GM13976 (cell line): ENCODE measurements at regions not wholly inside any gene's neighbourhood (a gene's known extent, or its start where the extent isn't known, plus 50 kb on each side); places are given as distances from the start of the nearest gene placed in this dataset.

Source experiments
- DNase-seq: peaks from one replicate; pipeline ENCODE4 v3.0.0; 2012; ENCODE audit warnings: low spot score
- CTCF ChIP-seq: IDR thresholded peaks from 2 replicates; pipeline ENCODE4 v1.5.1; 2012; ENCODE audit warnings: borderline replicate concordance, mild to moderate bottlenecking; ENCODE audit not compliant: insufficient read depth; ENCODE audit errors: extremely low read depth, missing control alignments, control extremely low read depth
- in situ Hi-C: fragments of 300-500 bp; cut with MboI; formaldehyde crosslinking; loops from one replicate; pipeline ENCODE4 v1.12.0; 2022; ENCODE audit warnings: low sequenced_read_pairs, mixed read lengths, inconsistent platforms; ENCODE audit not compliant: unreplicated experiment

DNA sequence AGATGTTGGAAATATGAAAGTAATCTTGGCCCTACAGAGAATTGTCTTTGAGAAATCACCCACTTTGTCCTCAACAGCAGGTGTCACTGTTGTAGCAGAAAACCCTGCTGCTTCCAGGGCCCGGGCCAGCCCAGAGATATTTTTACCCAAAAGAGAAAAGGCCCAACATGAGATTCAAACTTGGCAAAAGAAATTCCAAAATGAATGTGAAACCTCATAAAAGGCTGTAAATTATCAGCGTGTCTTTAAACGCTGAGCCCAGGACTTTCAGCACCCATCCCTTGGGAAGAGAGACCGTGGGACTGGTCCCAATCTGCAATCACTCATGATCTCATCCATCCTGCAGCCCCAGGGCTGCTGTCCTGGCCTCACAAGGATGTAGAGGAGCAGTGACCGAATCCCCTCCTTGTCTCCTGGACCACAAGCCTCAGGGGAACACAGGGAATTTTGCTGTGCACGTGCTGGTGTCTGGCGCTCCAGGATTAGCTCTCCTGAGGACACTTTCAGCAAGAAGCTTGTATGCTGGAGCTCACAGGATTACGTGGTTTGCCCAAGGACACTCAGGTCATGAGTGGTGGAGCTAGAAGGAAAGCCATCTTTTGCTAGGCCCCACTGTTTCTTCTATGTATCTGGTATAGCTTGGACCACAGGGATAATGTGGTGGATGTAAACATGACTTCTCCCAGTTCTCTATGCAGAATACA is 202.1 kb downstream of the RNF144A start:
- no peak for DNase-seq
- TF ChIP-seq CTCF, result peak; percentile 17
- in situ Hi-C loops, result no loop called here

GRCh38 chr2:7121851-7122250 is 204.6 kb downstream of the RNF144A start:
- DNase-seq, result no peak
- in situ Hi-C loops, result no loop called here

GRCh38 chr2:7127156-7127555 is 209.9 kb downstream of the RNF144A start:
- in situ Hi-C loops, result no loop called here
- no peak for DNase-seq
- TF ChIP-seq CTCF, result no peak

More at GRCh38 chr2:7121851-7122250, 204.6 kb downstream of the RNF144A start:
- TF ChIP-seq CTCF, result no peak

DNA sequence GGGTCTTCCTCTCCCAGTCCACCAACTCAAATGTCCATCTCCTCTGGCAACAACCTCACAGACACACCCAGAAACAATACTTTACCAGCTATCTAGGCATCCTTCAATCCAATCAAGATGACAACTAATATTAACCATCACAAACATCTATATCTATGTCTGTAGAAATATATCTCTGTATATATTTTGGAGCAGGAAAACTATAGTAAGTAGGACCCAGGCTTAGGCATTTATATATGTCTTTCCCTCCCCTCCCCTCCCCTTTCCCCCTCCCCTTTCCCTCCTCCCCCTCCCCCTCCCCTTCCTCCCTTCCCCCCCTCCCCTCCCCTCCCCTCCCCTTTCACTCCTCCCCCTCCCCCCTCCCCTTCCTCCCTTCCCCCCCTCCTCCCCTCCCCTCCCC is 210.5 kb downstream of the RNF144A start:
- TF ChIP-seq CTCF, result no peak
- DNase-seq, result no peak
- in situ Hi-C loops, result no loop called here

DNA sequence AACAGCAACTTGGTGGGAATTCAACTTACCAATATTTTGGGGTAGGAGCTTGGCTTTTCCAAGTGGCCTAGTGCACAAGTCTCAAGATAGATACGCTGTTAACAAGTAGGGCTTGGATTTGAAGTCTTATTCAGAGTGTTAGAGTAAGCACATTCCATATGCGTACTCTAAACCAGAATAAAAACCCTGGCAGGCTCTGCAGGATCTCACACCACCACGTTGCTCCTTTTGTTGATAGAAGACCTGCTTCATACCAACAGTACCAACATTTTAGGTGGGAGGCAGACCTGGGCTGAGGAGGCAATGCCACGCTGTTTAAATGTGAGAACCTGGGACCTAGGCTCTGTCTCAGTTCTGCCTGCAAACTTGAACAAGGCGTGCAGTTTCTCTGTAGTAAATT is 214.0 kb downstream of the RNF144A start:
- TF ChIP-seq CTCF, result no peak
- in situ Hi-C loops, result no loop called here
- DNase-seq, result no peak

DNA sequence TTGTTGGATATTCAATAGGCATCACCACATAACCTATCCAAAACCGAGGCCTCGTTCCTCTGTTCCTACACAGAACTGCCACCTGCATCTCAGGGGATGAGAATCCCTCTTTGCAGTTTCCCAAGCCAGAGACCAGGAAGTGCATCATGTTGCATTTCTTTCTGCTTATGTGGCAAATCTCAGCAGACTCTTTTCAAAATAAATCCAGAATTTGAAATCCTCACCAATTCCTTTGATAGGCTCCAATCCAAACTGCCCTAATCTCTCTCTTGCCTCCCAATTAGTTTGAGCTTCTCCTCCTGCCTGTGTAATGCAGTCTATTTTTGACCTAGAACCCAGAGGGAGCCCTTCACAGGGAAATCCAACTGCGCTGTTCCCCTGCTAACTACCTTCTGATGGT is 215.5 kb downstream of the RNF144A start:
- no peak for DNase-seq
- in situ Hi-C loops, result no loop called here

More for the DNA sequence above, 215.5 kb downstream of the RNF144A start:
- no peak for TF ChIP-seq CTCF
